GM18519 (cell line): ENCODE measurements at regions not wholly inside any gene's neighbourhood (a gene's known extent, or its start where the extent isn't known, plus 50 kb on each side); places are given as distances from the start of the nearest gene placed in this dataset.
"Not testable (repeated sequence)": the region's sequence is repeated elsewhere in the genome, so short reads cannot be mapped to it uniquely, and the experiment has no call there.

Source experiments
- ATAC-seq: cut with Tn5 transposase; IDR thresholded peaks from one replicate; pipeline ENCODE4 v1.9.1; 2021; ENCODE audit warnings: mild to moderate bottlenecking, moderate library complexity; ENCODE audit not compliant: unreplicated experiment, low FRiP score

GRCh38 chr9:78437296-78437695, 140.4 kb downstream of the PSAT1 start:
- ATAC-seq: no peak

DNA sequence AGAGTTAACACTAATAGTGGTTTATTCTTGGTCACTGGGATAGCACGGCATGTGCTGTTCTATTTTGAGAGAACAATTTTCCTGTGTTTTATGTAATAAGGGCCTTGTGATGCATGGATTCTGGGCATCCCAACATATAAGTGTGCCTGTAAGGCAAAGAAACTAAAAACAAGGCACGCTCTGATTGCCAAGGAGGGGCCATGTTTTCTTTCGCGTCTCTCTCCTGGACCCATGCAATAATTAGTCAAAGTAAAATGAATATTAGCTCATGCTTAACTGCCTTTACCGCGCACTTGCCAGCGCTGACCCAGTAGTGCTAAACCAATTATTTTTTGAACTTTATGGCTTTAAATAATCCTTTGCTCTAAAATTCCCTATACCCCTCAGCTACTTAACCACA, 140.9 kb downstream of the PSAT1 start:
- ATAC-seq: no peak

DNA sequence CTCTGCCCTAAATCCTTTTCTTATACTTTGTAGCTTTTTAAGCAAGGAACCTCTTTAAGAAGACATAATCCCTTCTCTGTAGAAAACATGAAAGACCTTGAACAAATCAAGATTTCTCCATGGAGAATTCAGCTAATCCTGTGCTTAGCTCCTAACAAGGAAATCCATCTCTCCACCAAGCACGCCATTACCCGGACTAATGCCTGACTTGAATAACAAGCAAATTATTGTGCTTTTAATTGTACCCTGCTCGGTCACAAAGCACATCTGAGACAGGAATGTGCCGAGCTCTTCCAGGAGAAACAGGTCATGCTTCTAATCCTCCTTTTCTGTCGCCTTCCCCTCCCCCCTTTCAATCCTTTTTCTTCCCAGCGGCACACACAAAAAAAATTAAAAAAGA, 141.3 kb downstream of the PSAT1 start:
- no peak for ATAC-seq

GRCh38 chr9:78438780-78439179, 141.9 kb downstream of the PSAT1 start:
- no peak for ATAC-seq

- ATAC-seq: peak; percentile 82
Measured at GRCh38 chr9:78439190-78439865, 142.4 kb downstream of the PSAT1 start.

DNA sequence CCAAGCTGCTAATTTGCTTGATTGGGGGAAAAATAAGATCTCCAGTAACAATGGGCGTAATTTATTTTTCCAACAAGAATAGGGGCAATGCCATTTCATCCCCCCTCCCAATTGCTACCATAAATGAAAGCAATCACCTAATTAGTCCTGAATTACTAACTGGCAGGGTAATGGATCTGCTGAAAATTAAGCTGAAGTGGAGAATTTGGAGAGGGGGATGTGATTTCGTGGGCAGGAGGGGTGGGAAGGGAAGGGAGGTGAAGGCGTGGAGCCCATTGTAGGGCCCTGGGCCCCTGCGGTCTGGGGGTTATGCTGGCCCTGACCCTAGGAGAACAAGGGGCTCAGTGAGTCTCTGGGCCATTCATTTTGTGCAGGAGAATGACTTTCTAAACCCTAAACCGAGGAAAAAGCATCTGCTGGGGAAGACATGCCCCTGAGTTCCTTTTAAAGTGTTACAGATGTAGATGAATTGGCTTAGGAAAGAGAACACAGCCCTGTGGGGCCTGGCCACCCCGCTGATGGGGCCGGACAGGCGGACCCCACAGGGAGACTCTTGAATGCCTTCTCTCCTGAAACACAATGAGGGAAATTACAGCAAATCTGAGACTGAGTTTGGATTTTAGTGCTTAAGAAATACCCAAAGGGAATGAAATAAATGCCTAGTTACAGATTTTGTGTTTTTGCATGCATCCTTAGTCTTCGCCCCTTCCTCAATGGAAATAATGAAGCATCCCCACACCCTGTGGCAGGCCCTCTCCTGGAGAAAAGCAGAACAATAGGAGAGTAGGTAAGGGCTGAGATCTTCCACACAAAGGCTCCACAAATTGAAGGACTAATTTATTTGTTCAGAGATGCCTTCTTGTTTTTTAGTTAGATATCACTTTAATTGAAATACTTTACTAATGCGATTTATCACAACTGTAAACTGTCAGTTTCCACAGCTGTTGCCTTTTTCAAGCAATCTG, 143.2 kb downstream of the PSAT1 start:
- no peak for ATAC-seq

GRCh38 chr9:78441396-78441795, 144.5 kb downstream of the PSAT1 start:
- no peak for ATAC-seq

GRCh38 chr9:78441822-78442431, 145.0 kb downstream of the PSAT1 start:
- no peak for ATAC-seq

- not testable (repeated sequence) for ATAC-seq
Measured at GRCh38 chr9:78442577-78442976, 145.7 kb downstream of the PSAT1 start.

DNA sequence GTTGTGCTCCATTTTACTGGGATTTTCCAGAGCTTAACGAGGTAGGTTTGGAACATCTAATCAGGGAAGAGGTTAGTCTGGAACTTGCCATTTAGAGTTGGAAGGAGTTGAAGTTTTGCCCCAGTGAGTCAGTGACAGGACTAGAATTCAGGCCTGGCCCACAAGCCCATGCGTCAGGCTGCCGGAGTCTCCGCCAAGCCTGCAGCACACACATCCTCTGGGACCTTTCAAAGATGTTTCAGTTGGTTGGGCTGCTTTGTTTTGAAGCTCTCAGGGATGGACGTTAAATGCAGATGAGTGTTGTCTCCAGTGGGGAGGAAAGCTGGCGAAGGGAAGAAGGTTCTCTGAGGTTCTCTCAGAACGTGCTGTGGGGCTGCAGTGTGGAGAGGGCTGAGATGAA, 147.0 kb downstream of the PSAT1 start:
- no peak for ATAC-seq

DNA sequence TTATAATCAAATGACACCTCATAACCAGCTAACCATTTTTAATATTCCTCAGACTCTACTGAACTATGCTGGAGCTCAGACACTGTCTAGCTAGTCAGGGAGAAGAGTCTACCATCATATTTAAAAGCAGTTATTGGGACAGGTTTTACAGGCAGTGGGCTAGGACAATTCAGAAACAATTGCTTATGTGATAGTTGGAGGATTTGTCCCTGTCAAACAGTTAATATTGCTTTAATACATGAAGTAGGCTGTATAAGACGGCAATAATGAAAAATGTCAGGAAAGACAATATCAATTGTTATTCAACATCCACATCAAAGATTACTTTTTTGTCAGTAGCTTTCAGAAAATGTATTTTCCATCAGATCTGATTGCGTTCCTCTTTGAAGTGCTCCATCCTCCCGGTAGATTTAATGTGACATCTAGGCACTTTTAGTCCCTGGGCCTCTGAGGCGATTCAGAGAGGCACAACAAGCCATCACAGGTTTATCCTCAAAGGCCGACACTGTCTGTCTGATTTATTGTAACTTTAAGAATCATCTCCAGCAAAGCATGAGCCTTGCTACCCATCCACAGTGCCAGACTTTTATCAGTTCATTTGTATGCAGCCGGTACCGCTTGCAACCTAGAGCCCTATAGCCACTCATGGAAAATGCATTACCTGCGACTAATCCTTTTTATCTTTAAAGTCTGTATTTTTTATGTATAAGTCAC, 152.2 kb downstream of the PSAT1 start:
- ATAC-seq: no peak

- ATAC-seq: no peak
Measured at GRCh38 chr9:78453450-78453849, 156.5 kb downstream of the PSAT1 start.

GRCh38 chr9:78462611-78463010, 165.7 kb downstream of the PSAT1 start:
- no peak for ATAC-seq

GRCh38 chr9:78463750-78464149, 166.8 kb downstream of the PSAT1 start:
- no peak for ATAC-seq

DNA sequence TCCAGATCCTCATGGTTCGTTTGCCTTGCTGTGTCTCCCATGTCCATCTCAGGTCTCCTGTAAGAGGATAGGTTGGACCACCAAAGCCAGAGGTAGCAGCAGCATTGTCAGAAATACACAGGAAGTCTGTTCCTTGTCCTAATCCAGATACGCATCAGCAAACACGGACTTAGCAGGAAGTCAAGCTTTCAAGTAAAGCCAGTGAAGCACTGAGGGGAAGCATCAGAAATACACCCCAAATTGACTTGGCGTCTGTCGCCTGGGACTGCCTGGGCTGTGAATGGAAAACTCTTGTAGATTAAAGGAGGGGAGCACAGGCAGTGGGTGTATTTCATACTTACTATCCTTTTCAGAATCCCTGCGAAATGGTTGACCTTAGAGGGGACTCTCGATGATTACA, 171.3 kb downstream of the PSAT1 start:
- no peak for ATAC-seq

- ATAC-seq: no peak
Measured at GRCh38 chr9:78468974-78469576, 172.2 kb downstream of the PSAT1 start.

GRCh38 chr9:78470216-78470615, 173.3 kb downstream of the PSAT1 start:
- ATAC-seq: no peak

DNA sequence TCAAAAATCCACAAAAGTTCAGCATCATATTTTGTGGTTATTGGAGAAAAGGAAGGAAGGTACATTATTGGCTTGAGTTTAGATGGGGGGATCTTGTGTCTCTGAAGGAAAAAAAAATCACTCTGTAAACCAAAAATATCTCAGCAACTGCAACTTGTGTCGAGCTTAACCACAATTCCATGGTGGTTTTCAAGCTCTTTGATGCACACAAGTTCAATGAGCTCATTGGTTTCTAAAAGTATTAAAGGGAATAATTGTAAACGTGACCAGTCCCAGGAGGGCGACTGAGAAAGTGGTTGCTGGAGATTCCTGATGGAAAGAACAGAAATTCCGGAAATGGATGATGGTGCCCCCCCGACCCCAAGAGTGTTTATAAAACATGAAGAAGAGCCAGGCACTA, 173.8 kb downstream of the PSAT1 start:
- no peak for ATAC-seq

DNA sequence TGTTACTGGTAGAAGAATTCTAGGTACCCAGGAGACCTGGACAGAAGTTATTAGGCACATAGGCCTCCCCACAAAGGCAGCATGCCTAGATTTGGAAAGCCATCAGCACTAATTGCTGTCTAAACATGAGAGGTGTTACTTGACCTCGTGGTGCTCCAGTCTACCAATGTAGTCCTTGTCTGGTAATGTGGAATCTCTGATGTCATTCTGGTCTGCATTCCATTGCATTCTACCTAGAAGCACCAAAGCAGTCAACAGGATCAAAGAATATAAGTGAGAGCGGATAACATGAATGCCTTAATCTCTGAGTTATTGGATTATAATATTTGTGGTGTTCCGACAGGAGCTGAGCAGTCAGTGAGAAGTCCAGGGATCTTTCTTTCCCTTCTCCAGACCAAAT, 175.2 kb downstream of the PSAT1 start:
- ATAC-seq: no peak

DNA sequence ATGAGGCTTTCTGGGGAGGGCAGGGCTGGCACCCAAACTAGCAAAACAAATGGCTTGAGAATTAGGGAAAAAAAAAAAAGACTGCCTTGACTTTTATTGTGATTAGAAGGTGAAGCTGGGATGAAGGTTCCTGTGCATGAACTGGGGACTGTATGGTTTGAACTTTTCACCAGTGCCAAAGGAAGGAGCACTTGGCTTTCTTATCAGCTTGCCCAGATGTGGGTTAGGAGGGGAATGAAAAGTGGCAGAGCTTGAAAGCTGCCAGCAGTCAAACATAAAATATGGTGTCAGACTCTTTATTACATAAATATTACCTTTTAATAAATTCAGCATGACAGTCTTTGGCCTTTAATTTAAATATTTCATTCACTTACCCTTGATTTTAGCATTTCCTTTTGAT, 182.5 kb downstream of the PSAT1 start:
- no peak for ATAC-seq
